Trophoblast cell (in vitro differentiated cells and primary cell): ENCODE measurements at regions not wholly inside any gene's neighbourhood (a gene's known extent, or its start where the extent isn't known, plus 50 kb on each side); places are given as distances from the start of the nearest gene placed in this dataset.

Source experiments
- DNase-seq, 2 donors: peaks; one replicate each; pipeline ENCODE4 v3.0.0-alpha.2; 2016
- H2AFZ ChIP-seq: 2 replicates; pipeline ENCODE4 v1.6.1; 2013; ENCODE audit warnings: low read length, moderate library complexity, mild to moderate bottlenecking; ENCODE audit not compliant: insufficient read depth, poor library complexity
- H2AK5ac ChIP-seq: 2 replicates; pipeline ENCODE4 v1.6.1; 2013; ENCODE audit warnings: mild to moderate bottlenecking, low read length
- H2BK120ac ChIP-seq: 2 replicates; pipeline ENCODE4 v1.6.1; 2013; ENCODE audit warnings: low read length, mild to moderate bottlenecking, moderate library complexity; ENCODE audit not compliant: insufficient read depth, poor library complexity
- H2BK12ac ChIP-seq: 2 replicates; pipeline ENCODE4 v1.6.1; 2013; ENCODE audit warnings: mild to moderate bottlenecking, low read length, moderate library complexity
- H2BK5ac ChIP-seq: 2 replicates; pipeline ENCODE4 v1.6.1; 2013; ENCODE audit warnings: low read length, low read depth, moderate library complexity, mild to moderate bottlenecking; ENCODE audit not compliant: poor library complexity
- H3K14ac ChIP-seq: 2 replicates; pipeline ENCODE4 v1.6.1; 2013; ENCODE audit warnings: mild to moderate bottlenecking, low read length
- H3K18ac ChIP-seq: 2 replicates; pipeline ENCODE4 v1.6.1; 2013; ENCODE audit warnings: mild to moderate bottlenecking, low read length
- H3K23ac ChIP-seq: 2 replicates; pipeline ENCODE4 v1.6.1; 2013; ENCODE audit warnings: low read length
- H3K27ac ChIP-seq: 2 replicates; pipeline ENCODE4 v1.5.1; 2013; ENCODE audit warnings: low read depth, mild to moderate bottlenecking, inconsistent platforms, low read length, moderate library complexity
- H3K27me3 ChIP-seq: 2 replicates; pipeline ENCODE4 v1.6.1; 2013; ENCODE audit warnings: inconsistent platforms, mild to moderate bottlenecking, low read length, moderate library complexity; ENCODE audit not compliant: insufficient read depth
- H3K36me3 ChIP-seq, 2 experiments: 1 replicate in 1 of 2; 2 replicates in 1 of 2; pipeline ENCODE4 v1.6.1; 2013; ENCODE audit warnings: low read length in 2 of 2, mild to moderate bottlenecking in 2 of 2, moderate library complexity in 1 of 2; ENCODE audit not compliant: insufficient read depth in 2 of 2, control insufficient read depth in 1 of 2
- H3K4ac ChIP-seq: 2 replicates; pipeline ENCODE4 v1.6.1; 2013; ENCODE audit warnings: low read depth, mild to moderate bottlenecking, low read length, moderate library complexity
- H3K4me1 ChIP-seq, 2 experiments: 1 replicate in 1 of 2; 2 replicates in 1 of 2; pipeline ENCODE4 v1.6.1; 2013; ENCODE audit warnings: low read length in 2 of 2, mild to moderate bottlenecking in 2 of 2, moderate library complexity in 1 of 2; ENCODE audit not compliant: insufficient read depth in 2 of 2, control insufficient read depth in 1 of 2
- H3K4me2 ChIP-seq: 2 replicates; pipeline ENCODE4 v1.6.1; 2013; ENCODE audit warnings: inconsistent platforms, mild to moderate bottlenecking, low read length, moderate library complexity
- H3K4me3 ChIP-seq: 2 replicates; pipeline ENCODE4 v1.5.1; 2013; ENCODE audit warnings: mild to moderate bottlenecking, low read depth, low read length, inconsistent platforms
- H3K79me1 ChIP-seq: one replicate; pipeline ENCODE4 v1.6.1; 2013; ENCODE audit warnings: low read length
- H3K79me2 ChIP-seq: 2 replicates; pipeline ENCODE4 v1.6.1; 2013; ENCODE audit warnings: low read length, mild to moderate bottlenecking; ENCODE audit not compliant: control insufficient read depth, insufficient read depth, poor library complexity
- H3K9ac ChIP-seq: 2 replicates; pipeline ENCODE4 v1.6.1; 2013; ENCODE audit warnings: mild to moderate bottlenecking, low read length
- H3K9me3 ChIP-seq: 2 replicates; pipeline ENCODE4 v1.6.1; 2013; ENCODE audit warnings: low read depth, mild to moderate bottlenecking, control low read depth, inconsistent platforms, low read length; ENCODE audit not compliant: insufficient read depth
- H4K12ac ChIP-seq: 2 replicates; pipeline ENCODE4 v1.6.1; 2013; ENCODE audit warnings: low read depth, mild to moderate bottlenecking, low read length, moderate library complexity
- H4K8ac ChIP-seq: 2 replicates; pipeline ENCODE4 v1.6.1; 2013; ENCODE audit warnings: low read depth, mild to moderate bottlenecking, low read length, moderate library complexity
- H4K91ac ChIP-seq: one replicate; pipeline ENCODE4 v1.6.1; 2013; ENCODE audit warnings: low read depth, mild to moderate bottlenecking, low read length, moderate library complexity
- WGBS: extraction: QIAGEN DNeasy Blood & Tissue Kit; methylation state at CpG from one replicate; pipeline ENCODE4 v1.1.7; 2013; ENCODE audit warnings: missing lambda C conversion rate; ENCODE audit not compliant: insufficient read length, insufficient coverage; ENCODE audit errors: extremely low coverage; 5-methylcytosine and 5-hydroxymethylcytosine counted together

- Histone ChIP-seq H3K79me2 (no peaks in the 10 kb centered on the region), H3K4me3 (no peak overlapping the region), H3K23ac (no peak overlapping the region), H3K18ac (no peak overlapping the region), H3K4me1 (no peaks in the 10 kb centered on the region), H4K12ac (no peak overlapping the region), H2AK5ac (no peak overlapping the region), H3K9me3 (no peaks in the 10 kb centered on the region), H3K27ac (no peak overlapping the region), H2BK120ac (no peak overlapping the region), H2BK12ac (no peak overlapping the region), H3K36me3 (no peaks in the 10 kb centered on the region), H2AFZ (no peak overlapping the region), H3K9ac (no peak overlapping the region), H3K14ac (no peak overlapping the region), H3K4ac (no peak overlapping the region), H3K79me1 (no peaks in the 10 kb centered on the region), H2BK5ac (no peak overlapping the region), H3K27me3 (no peaks in the 10 kb centered on the region), H4K91ac (no peak overlapping the region), H4K8ac (no peak overlapping the region), H3K4me2 (no peak overlapping the region)
- DNase-seq, result no peak
- WGBS, result no CpG with 5 or more reads among the region's 3 CpGs
Measured at GRCh38 chr7:124489925-124490324, 275.7 kb downstream of the GPR37 start.

GRCh38 chr7:124489082-124489819 is 276.3 kb downstream of the GPR37 start:
- Histone ChIP-seq H2BK12ac (no peak overlapping the region), H3K4ac (no peak overlapping the region), H3K4me3 (no peak overlapping the region), H3K14ac (no peak overlapping the region), H3K4me2 (no peak overlapping the region), H3K9me3 (no peaks in the 10 kb centered on the region), H3K23ac (no peak overlapping the region), H4K91ac (no peak overlapping the region), H2AFZ (no peak overlapping the region), H3K27me3 (no peaks in the 10 kb centered on the region), H2BK120ac (no peak overlapping the region), H4K8ac (no peak overlapping the region), H3K79me1 (no peaks in the 10 kb centered on the region), H3K9ac (no peak overlapping the region), H3K79me2 (no peaks in the 10 kb centered on the region), H3K18ac (no peak overlapping the region), H2AK5ac (no peak overlapping the region), H3K27ac (no peak overlapping the region), H3K36me3 (no peaks in the 10 kb centered on the region), H2BK5ac (no peak overlapping the region), H4K12ac (no peak overlapping the region), H3K4me1 (no peaks in the 10 kb centered on the region)
- no peak for DNase-seq
- no CpG with 5 or more reads among the region's 5 CpGs for WGBS

GRCh38 chr7:124482229-124482628 is 283.4 kb downstream of the GPR37 start:
- no peak overlapping the region for H2BK5ac ChIP-seq
- H3K4ac ChIP-seq, result no peak overlapping the region
- peak; percentile 10 to 58 for DNase-seq
- H3K18ac ChIP-seq, result no peak overlapping the region
- H3K27ac ChIP-seq, result no peak overlapping the region
- H2BK120ac ChIP-seq, result no peak overlapping the region
- H4K91ac ChIP-seq, result no peak overlapping the region
- no peaks in the 10 kb centered on the region for H3K79me2 ChIP-seq
- no peaks in the 10 kb centered on the region for H3K79me1 ChIP-seq
- H4K12ac ChIP-seq, result no peak overlapping the region
- no peak overlapping the region for H2BK12ac ChIP-seq
- H3K9me3 ChIP-seq, result no peaks in the 10 kb centered on the region
- no peak overlapping the region for H2AFZ ChIP-seq
- no peak overlapping the region for H4K8ac ChIP-seq
- no peak overlapping the region for H3K14ac ChIP-seq
- no CpG with 5 or more reads among the region's 2 CpGs for WGBS
- no peak overlapping the region for H3K4me2 ChIP-seq
- no peaks in the 10 kb centered on the region for H3K36me3 ChIP-seq
- no peaks in the 10 kb centered on the region for H3K4me1 ChIP-seq
- no peak overlapping the region for H2AK5ac ChIP-seq
- H3K27me3 ChIP-seq, result no peaks in the 10 kb centered on the region
- no peak overlapping the region for H3K23ac ChIP-seq
- H3K9ac ChIP-seq, result no peak overlapping the region
- no peak overlapping the region for H3K4me3 ChIP-seq

- no peak overlapping the region for H3K4ac ChIP-seq
- no peak for DNase-seq
- no peak overlapping the region for H3K23ac ChIP-seq
- no peak overlapping the region for H2AFZ ChIP-seq
- no peaks in the 10 kb centered on the region for H3K79me2 ChIP-seq
- no peaks in the 10 kb centered on the region for H3K27me3 ChIP-seq
- no peaks in the 10 kb centered on the region for H3K9me3 ChIP-seq
- no peak overlapping the region for H2AK5ac ChIP-seq
- WGBS, result no CpG with 5 or more reads among the region's 23 CpGs
- H3K79me1 ChIP-seq, result no peaks in the 10 kb centered on the region
- H3K9ac ChIP-seq, result no peak overlapping the region
- H2BK12ac ChIP-seq, result no peak overlapping the region
- H3K4me1 ChIP-seq, result no peaks in the 10 kb centered on the region
- no peak overlapping the region for H4K91ac ChIP-seq
- H2BK5ac ChIP-seq, result no peak overlapping the region
- no peak overlapping the region for H4K8ac ChIP-seq
- H3K14ac ChIP-seq, result no peak overlapping the region
- no peak overlapping the region for H3K4me3 ChIP-seq
- H3K18ac ChIP-seq, result no peak overlapping the region
- no peak overlapping the region for H2BK120ac ChIP-seq
- no peak overlapping the region for H4K12ac ChIP-seq
- H3K27ac ChIP-seq, result no peak overlapping the region
- no peaks in the 10 kb centered on the region for H3K36me3 ChIP-seq
- no peak overlapping the region for H3K4me2 ChIP-seq
Measured at GRCh38 chr7:124480821-124481290, 284.7 kb downstream of the GPR37 start.
